ENCODE measurements at regions not wholly inside any gene's neighbourhood (a gene's known extent, or its start where the extent isn't known, plus 50 kb on each side); places are given as distances from the start of the nearest gene placed in this dataset.

GRCh38 chr2:180349809-180350208 is 342.7 kb upstream of the CWC22 start:
- no peak for DNase-seq

GRCh38 chr2:180343528-180344345 is 336.6 kb upstream of the CWC22 start:
- DNase-seq, result no peak

GRCh38 chr2:180337136-180337535 is 330.0 kb upstream of the CWC22 start:
- DNase-seq, result no peak

GRCh38 chr2:180336550-180336949 is 329.5 kb upstream of the CWC22 start:
- DNase-seq, result no peak

GRCh38 chr2:180334514-180334913 is 327.4 kb upstream of the CWC22 start:
- DNase-seq, result no peak

GRCh38 chr2:180328795-180329422 is 321.8 kb upstream of the CWC22 start:
- DNase-seq, result no peak

GRCh38 chr2:180327185-180327584 is 320.1 kb upstream of the CWC22 start:
- no peak for DNase-seq

GRCh38 chr2:180325416-180326120 is 318.5 kb upstream of the CWC22 start:
- DNase-seq, result no peak

- DNase-seq, result no peak
These were observed 317.1 kb upstream of the CWC22 start for GRCh38 chr2:180324182-180324581.

GRCh38 chr2:180322781-180323180 is 315.7 kb upstream of the CWC22 start:
- no peak for DNase-seq

- DNase-seq, result no peak
These were observed 312.7 kb upstream of the CWC22 start for GRCh38 chr2:180319586-180320405.

- DNase-seq, result no peak
These were observed 307.0 kb upstream of the CWC22 start for GRCh38 chr2:180314086-180314485.

- DNase-seq, result no peak
These were observed 305.4 kb upstream of the CWC22 start for GRCh38 chr2:180312542-180312941.

GRCh38 chr2:180307096-180307495 is 300.0 kb upstream of the CWC22 start:
- no peak for DNase-seq

GRCh38 chr2:180306346-180306745 is 299.2 kb upstream of the CWC22 start:
- DNase-seq, result no peak

GRCh38 chr2:180291552-180292421 is 284.7 kb upstream of the CWC22 start:
- DNase-seq, result no peak

GRCh38 chr2:180291060-180291459 is 284.0 kb upstream of the CWC22 start:
- no peak for DNase-seq

- DNase-seq, result no peak
These were observed 282.5 kb upstream of the CWC22 start for GRCh38 chr2:180289627-180290026.

GRCh38 chr2:180279581-180279980 is 272.5 kb upstream of the CWC22 start:
- no peak for DNase-seq

- no peak for DNase-seq
These were observed 269.6 kb upstream of the CWC22 start for GRCh38 chr2:180276733-180277132.

GRCh38 chr2:180268006-180268405 is 260.9 kb upstream of the CWC22 start:
- DNase-seq, result no peak

GRCh38 chr2:180261976-180262375 is 254.9 kb upstream of the CWC22 start:
- DNase-seq, result no peak
